MCF 10A (cell line): ENCODE measurements at regions not wholly inside any gene's neighbourhood (a gene's known extent, or its start where the extent isn't known, plus 50 kb on each side); places are given as distances from the start of the nearest gene placed in this dataset.

ENCODE experiments used
- BruUV-seq: library from RNA; stranded (reverse); fragments of 400-500 nt; replicated peaks from 2 replicates; lab custom pipeline; 2021; lab: Mats Ljungman, UMichigan
- CTCF ChIA-PET: fragments of 300-600 bp; sonication (Branson Sonifier 250); formaldehyde crosslinking; extraction: SDS; loops from one replicate; lab custom pipeline; 2021; ENCODE audit warnings: antibody characterized with exemption, inconsistent platforms; lab: Yijun Ruan, JAX
- POLR2A ChIA-PET: fragments of 300-600, 350-650 bp; sonication (Branson Sonifier 250); formaldehyde crosslinking; extraction: SDS; loops from one replicate; lab custom pipeline; 2020; ENCODE audit warnings: antibody characterized with exemption, inconsistent platforms; lab: Yijun Ruan, JAX
- DNase-seq: peaks from one replicate; pipeline ENCODE4 v3.0.0-alpha.2; 2018; ENCODE audit not compliant: unreplicated experiment
- H3K27ac Mint-ChIP-seq: one replicate; pipeline ENCODE4 v1.8.0; 2022; ENCODE audit warnings: mild to moderate bottlenecking, low read depth, mixed read lengths; ENCODE audit not compliant: unreplicated experiment
- H3K27me3 Mint-ChIP-seq: one replicate; pipeline ENCODE4 v1.8.0; 2022; ENCODE audit warnings: mixed read lengths; ENCODE audit not compliant: insufficient read depth, unreplicated experiment
- H3K36me3 Mint-ChIP-seq: one replicate; pipeline ENCODE4 v1.8.0; 2022; ENCODE audit warnings: mild to moderate bottlenecking, moderate library complexity, mixed read lengths; ENCODE audit not compliant: insufficient read depth, unreplicated experiment
- H3K4me1 Mint-ChIP-seq: one replicate; pipeline ENCODE4 v1.8.0; 2022; ENCODE audit warnings: mixed read lengths; ENCODE audit not compliant: insufficient read depth, unreplicated experiment
- H3K4me3 Mint-ChIP-seq: one replicate; pipeline ENCODE4 v1.8.0; 2022; ENCODE audit warnings: mild to moderate bottlenecking, moderate library complexity, mixed read lengths; ENCODE audit not compliant: unreplicated experiment
- H3K9me3 Mint-ChIP-seq: one replicate; pipeline ENCODE4 v1.8.0; 2022; ENCODE audit warnings: mixed read lengths; ENCODE audit not compliant: unreplicated experiment
- CTCF ChIP-seq: fragments of 200-600 bp; IDR thresholded peaks from one replicate; pipeline ENCODE4 v1.8.0; 2022; ENCODE audit warnings: antibody characterized with exemption, mild to moderate bottlenecking; ENCODE audit not compliant: unreplicated experiment
- intact Hi-C: fragments of 100-400 bp; cut with micrococcal nuclease; formaldehyde crosslinking; loops from 2 replicates; pipeline ENCODE4 v1.14.1; 2022

GRCh38 chr4:96380106-96380505 lies 540.2 kb downstream of the PDHA2 start:
- POLR2A ChIA-PET, result no interaction called here
- no TSS peak for BruUV-seq
- intact Hi-C loops, result no loop called here
- Mint-ChIP-seq H3K36me3 (no peaks in the 10 kb centered on the region), H3K27ac (no peak overlapping the region), H3K9me3 (peaks cover 8% of the 10 kb centered on the region), H3K4me3 (no peak overlapping the region), H3K27me3 (no peaks in the 10 kb centered on the region), H3K4me1 (peaks cover 5% of the 10 kb centered on the region)
- CTCF ChIA-PET, result no interaction called here
- TF ChIP-seq CTCF, result no peak
- DNase-seq, result no peak

GRCh38 chr4:96383349-96383748 lies 543.5 kb downstream of the PDHA2 start:
- peaks cover 8% of the 10 kb centered on the region for H3K9me3 Mint-ChIP-seq
- POLR2A ChIA-PET, result no interaction called here
- no peak for DNase-seq
- H3K4me1 Mint-ChIP-seq, result no peaks in the 10 kb centered on the region
- no peaks in the 10 kb centered on the region for H3K36me3 Mint-ChIP-seq
- no peak for TF ChIP-seq CTCF
- CTCF ChIA-PET, result interaction anchor here (0.9 kb wide), 1 partner anchor 1344 kb away, joined by 3 read pairs; no protein-coding TSS in a partner anchor
- no TSS peak for BruUV-seq
- no peak overlapping the region for H3K4me3 Mint-ChIP-seq
- intact Hi-C loops, result no loop called here
- no peak overlapping the region for H3K27ac Mint-ChIP-seq
- H3K27me3 Mint-ChIP-seq, result no peaks in the 10 kb centered on the region

GRCh38 chr4:96389770-96390169 lies 549.9 kb downstream of the PDHA2 start:
- H3K4me3 Mint-ChIP-seq, result no peak overlapping the region
- no peak for TF ChIP-seq CTCF
- intact Hi-C loops, result no loop called here
- POLR2A ChIA-PET, result no interaction called here
- no peaks in the 10 kb centered on the region for H3K4me1 Mint-ChIP-seq
- no peak for DNase-seq
- no TSS peak for BruUV-seq
- H3K27me3 Mint-ChIP-seq, result no peaks in the 10 kb centered on the region
- CTCF ChIA-PET, result interaction anchor here (1.1 kb wide), 1 partner anchor 26 kb away, joined by 3 read pairs; no protein-coding TSS in a partner anchor
- no peaks in the 10 kb centered on the region for H3K36me3 Mint-ChIP-seq
- H3K9me3 Mint-ChIP-seq, result no peaks in the 10 kb centered on the region
- no peak overlapping the region for H3K27ac Mint-ChIP-seq

- BruUV-seq, result no TSS peak
- POLR2A ChIA-PET, result no interaction called here
- CTCF ChIA-PET, result interaction anchor here (1.1 kb wide), 1 partner anchor 26 kb away, joined by 3 read pairs; no protein-coding TSS in a partner anchor
- H3K4me1 Mint-ChIP-seq, result no peaks in the 10 kb centered on the region
- DNase-seq, result no peak
- no peaks in the 10 kb centered on the region for H3K27me3 Mint-ChIP-seq
- no peaks in the 10 kb centered on the region for H3K9me3 Mint-ChIP-seq
- H3K36me3 Mint-ChIP-seq, result no peaks in the 10 kb centered on the region
- no peak overlapping the region for H3K4me3 Mint-ChIP-seq
- intact Hi-C loops, result no loop called here
- no peak overlapping the region for H3K27ac Mint-ChIP-seq
- TF ChIP-seq CTCF, result no peak
These were observed 550.5 kb downstream of the PDHA2 start for GRCh38 chr4:96390404-96390803.
